Mesodermal cell (in vitro differentiated cells): ENCODE measurements at regions not wholly inside any gene's neighbourhood (a gene's known extent, or its start where the extent isn't known, plus 50 kb on each side); places are given as distances from the start of the nearest gene placed in this dataset.
A peak's percentile ranks its signal among the peaks of the same experiment; 100 is the strongest.

ENCODE experiments used
- H3K27ac ChIP-seq: 2 replicates; pipeline ENCODE4 v1.7.0; 2013; ENCODE audit warnings: mild to moderate bottlenecking, low read depth, low read length, moderate library complexity; ENCODE audit not compliant: severe bottlenecking
- H3K36me3 ChIP-seq: 2 replicates; pipeline ENCODE4 v1.7.1; 2013; ENCODE audit warnings: mild to moderate bottlenecking, low read length, moderate library complexity; ENCODE audit not compliant: control insufficient read depth, insufficient read depth
- H3K4me1 ChIP-seq: one replicate; pipeline ENCODE4 v1.7.1; 2013; ENCODE audit warnings: mild to moderate bottlenecking, low read length; ENCODE audit not compliant: insufficient read depth, control insufficient read depth, poor library complexity, severe bottlenecking
- H3K4me3 ChIP-seq: 2 replicates; pipeline ENCODE4 v1.7.0; 2013; ENCODE audit warnings: low read length, control low read depth, mild to moderate bottlenecking; ENCODE audit not compliant: insufficient read depth, poor library complexity, severe bottlenecking; ENCODE audit errors: extremely low read depth
- H3K9me3 ChIP-seq: 2 replicates; pipeline ENCODE4 v1.7.1; 2013; ENCODE audit warnings: mild to moderate bottlenecking, low read length, moderate library complexity; ENCODE audit not compliant: control insufficient read depth
- WGBS, 2 experiments: methylation state at CpG; one replicate each; pipeline ENCODE4 v1.1.5; 2013; ENCODE audit warnings: missing lambda C conversion rate in 2 of 2; ENCODE audit not compliant: insufficient coverage in 2 of 2; 5-methylcytosine and 5-hydroxymethylcytosine counted together

GRCh38 chr15:46131876-46132275 lies 497.0 kb downstream of the SQOR start:
- 88 to 92% methylated on average over 6 of the region's 6 CpGs for WGBS, 2 experiments
- H3K4me3 ChIP-seq, result no peak overlapping the region
- H3K4me1 ChIP-seq, result peaks cover 2% of the 10 kb centered on the region
- no peak overlapping the region for H3K27ac ChIP-seq
- H3K36me3 ChIP-seq, result no peaks in the 10 kb centered on the region
- H3K9me3 ChIP-seq, result no peaks in the 10 kb centered on the region

- H3K9me3 ChIP-seq, result no peaks in the 10 kb centered on the region
- no peaks in the 10 kb centered on the region for H3K36me3 ChIP-seq
- H3K4me1 ChIP-seq, result no peaks in the 10 kb centered on the region
- H3K27ac ChIP-seq, result no peak overlapping the region
- WGBS, 2 experiments, result 90 to 100% methylated on average over 2 of the region's 2 CpGs
- no peak overlapping the region for H3K4me3 ChIP-seq
Measured at GRCh38 chr15:46137443-46137842, 502.6 kb downstream of the SQOR start.

- WGBS, 2 experiments, result 86 to 100% methylated on average over 1 to 2 of the region's 3 CpGs
Measured at GRCh38 chr15:46146002-46146401, 511.2 kb downstream of the SQOR start.

GRCh38 chr15:46146915-46147314 lies 512.1 kb downstream of the SQOR start:
- Histone ChIP-seq H3K4me3 (no peak overlapping the region), H3K9me3 (no peaks in the 10 kb centered on the region), H3K27ac (no peak overlapping the region), H3K4me1 (peaks cover 8% of the 10 kb centered on the region), H3K36me3 (no peaks in the 10 kb centered on the region)
- WGBS, 2 experiments, result 78 to 85% methylated on average over 1 to 2 of the region's 2 CpGs

More at GRCh38 chr15:46146002-46146401, 511.2 kb downstream of the SQOR start:
- no peaks in the 10 kb centered on the region for H3K9me3 ChIP-seq
- H3K4me1 ChIP-seq, result peaks cover 2% of the 10 kb centered on the region
- H3K27ac ChIP-seq, result no peak overlapping the region
- no peaks in the 10 kb centered on the region for H3K36me3 ChIP-seq
- H3K4me3 ChIP-seq, result no peak overlapping the region

- Histone ChIP-seq H3K9me3 (no peaks in the 10 kb centered on the region), H3K4me3 (no peak overlapping the region), H3K36me3 (no peaks in the 10 kb centered on the region), H3K4me1 (peaks cover 12% of the 10 kb centered on the region), H3K27ac (peak overlapping the region; percentile 1)
- WGBS, 2 experiments, result no CpG with 5 or more reads among the region's 1 CpG
Measured at GRCh38 chr15:46151786-46152185, 517.0 kb downstream of the SQOR start.

- no peaks in the 10 kb centered on the region for H3K4me1 ChIP-seq
- 71% methylated on average over 1 of the region's 1 CpG; no CpG with 5 or more reads in 1 of the 2 experiments for WGBS, 2 experiments
- no peaks in the 10 kb centered on the region for H3K36me3 ChIP-seq
- H3K4me3 ChIP-seq, result no peak overlapping the region
- no peak overlapping the region for H3K27ac ChIP-seq
- no peaks in the 10 kb centered on the region for H3K9me3 ChIP-seq
Measured at GRCh38 chr15:46166750-46167149, 531.9 kb downstream of the SQOR start.

DNA sequence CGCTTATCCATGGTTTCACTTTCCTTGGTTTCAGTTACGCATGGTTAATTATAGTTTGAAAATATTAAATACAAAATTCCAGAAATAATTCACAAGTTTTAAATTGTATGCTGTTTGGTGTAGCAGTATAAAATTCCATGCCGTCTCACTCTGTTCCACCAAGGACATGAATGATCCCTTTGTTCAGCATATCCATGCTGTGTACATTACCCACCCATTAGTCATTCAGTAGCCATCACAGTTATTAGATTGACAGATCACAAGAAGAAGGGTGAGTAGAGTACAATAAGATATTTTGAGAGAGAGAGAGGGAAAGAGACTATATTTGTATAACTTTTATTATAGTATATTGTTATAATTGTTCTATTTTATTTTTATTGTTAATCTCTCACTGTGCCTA lies 535.5 kb downstream of the SQOR start:
- WGBS, 2 experiments, result no CpG with 5 or more reads among the region's 3 CpGs
- H3K27ac ChIP-seq, result no peak overlapping the region
- no peak overlapping the region for H3K4me3 ChIP-seq
- no peaks in the 10 kb centered on the region for H3K36me3 ChIP-seq
- no peaks in the 10 kb centered on the region for H3K9me3 ChIP-seq
- H3K4me1 ChIP-seq, result no peaks in the 10 kb centered on the region

DNA sequence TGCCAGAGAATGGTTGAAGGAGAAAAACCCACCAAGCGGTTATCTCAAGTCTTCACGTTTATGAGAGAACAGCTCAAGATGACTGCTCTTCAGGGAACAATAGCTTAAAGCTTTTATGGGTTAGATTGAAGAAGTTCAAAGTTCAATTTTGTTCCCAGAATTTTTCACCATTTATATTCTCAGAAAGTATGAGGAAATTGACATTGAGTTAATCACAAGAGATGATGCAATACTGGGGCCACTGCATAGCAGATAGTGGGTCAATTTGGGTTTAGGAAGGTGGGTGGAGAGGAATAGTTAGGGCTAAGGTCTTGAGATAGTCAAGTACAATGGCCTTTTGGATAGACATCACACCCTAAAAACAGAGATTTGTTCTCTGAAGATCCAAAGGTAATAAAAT lies 539.3 kb downstream of the SQOR start:
- Histone ChIP-seq H3K4me1 (no peaks in the 10 kb centered on the region), H3K9me3 (no peaks in the 10 kb centered on the region), H3K4me3 (no peak overlapping the region), H3K36me3 (no peaks in the 10 kb centered on the region), H3K27ac (no peak overlapping the region)
- WGBS, 2 experiments, result no CpG with 5 or more reads among the region's 2 CpGs

DNA sequence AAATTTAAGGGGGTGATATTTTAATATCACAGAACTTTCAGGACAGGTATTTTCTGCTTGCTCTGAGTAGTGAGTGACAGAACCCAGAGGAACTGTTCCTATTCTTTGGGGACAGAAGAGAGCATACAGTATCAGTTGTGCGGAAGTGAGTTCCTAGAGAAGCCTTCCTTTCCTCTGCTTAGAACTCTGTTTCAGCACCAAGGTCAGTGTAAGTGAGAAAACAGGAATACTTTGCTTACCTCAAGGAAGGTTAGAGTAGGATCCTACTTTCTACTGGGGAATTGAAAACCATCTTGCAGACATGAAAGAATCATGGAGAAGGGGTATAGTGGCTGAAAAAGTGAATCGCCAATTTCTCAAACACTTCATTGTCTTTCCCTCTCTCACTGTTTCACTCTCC lies 542.4 kb downstream of the SQOR start:
- no peaks in the 10 kb centered on the region for H3K4me1 ChIP-seq
- H3K27ac ChIP-seq, result no peak overlapping the region
- H3K9me3 ChIP-seq, result no peaks in the 10 kb centered on the region
- H3K36me3 ChIP-seq, result no peaks in the 10 kb centered on the region
- no peak overlapping the region for H3K4me3 ChIP-seq
- 67 to 100% methylated on average over 1 of the region's 2 CpGs for WGBS, 2 experiments

DNA sequence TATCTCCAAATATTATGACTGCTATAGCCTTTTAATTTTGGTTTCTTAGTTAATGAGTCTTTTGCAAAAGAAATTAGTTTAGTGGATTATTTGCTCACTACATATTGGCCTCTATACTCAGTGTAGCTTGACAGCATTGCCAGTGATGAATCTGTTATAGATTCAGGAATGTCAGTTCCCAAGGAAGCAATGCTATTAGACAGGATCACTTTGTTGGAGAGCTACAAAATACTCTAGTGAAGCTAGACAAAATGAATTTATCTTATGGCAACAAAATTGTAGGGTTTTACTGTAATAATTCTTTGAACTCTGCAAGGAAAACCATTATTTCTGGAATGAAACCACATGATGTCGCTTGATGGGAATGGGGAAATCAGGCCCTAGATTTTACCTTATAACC lies 543.3 kb downstream of the SQOR start:
- no peaks in the 10 kb centered on the region for H3K4me1 ChIP-seq
- no peak overlapping the region for H3K4me3 ChIP-seq
- H3K36me3 ChIP-seq, result no peaks in the 10 kb centered on the region
- 100% methylated on average over 1 of the region's 1 CpG for WGBS, 2 experiments
- no peaks in the 10 kb centered on the region for H3K9me3 ChIP-seq
- no peak overlapping the region for H3K27ac ChIP-seq

GRCh38 chr15:46207341-46207740 lies 572.5 kb downstream of the SQOR start:
- H3K27ac ChIP-seq, result no peak overlapping the region
- no peaks in the 10 kb centered on the region for H3K36me3 ChIP-seq
- no peaks in the 10 kb centered on the region for H3K4me1 ChIP-seq
- H3K4me3 ChIP-seq, result no peak overlapping the region
- H3K9me3 ChIP-seq, result no peaks in the 10 kb centered on the region
- WGBS, 2 experiments, result no CpG with 5 or more reads among the region's 2 CpGs

DNA sequence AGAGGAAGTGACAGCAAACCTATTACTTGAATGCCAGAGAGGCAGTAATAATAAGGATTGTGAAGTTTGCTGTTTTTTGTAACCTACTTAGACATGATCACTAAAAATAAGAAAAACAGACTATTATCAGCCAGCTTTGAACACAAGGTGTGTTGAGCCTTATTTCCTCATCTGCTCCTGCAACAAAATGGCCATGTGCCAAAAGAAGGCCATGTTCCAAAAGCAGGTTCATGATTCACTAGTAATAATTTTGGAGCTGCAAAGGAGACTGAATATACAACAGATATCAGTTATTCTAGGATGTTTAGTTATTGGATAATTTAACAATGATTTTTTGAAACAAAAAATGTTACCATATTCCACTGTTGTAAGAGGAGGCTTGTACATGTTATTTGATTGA lies 578.7 kb downstream of the SQOR start:
- no peak overlapping the region for H3K27ac ChIP-seq

More for the DNA sequence above, 578.7 kb downstream of the SQOR start:
- Histone ChIP-seq H3K4me3 (no peak overlapping the region), H3K9me3 (no peaks in the 10 kb centered on the region), H3K36me3 (no peaks in the 10 kb centered on the region), H3K4me1 (no peaks in the 10 kb centered on the region)
